H1 (cell line): ENCODE measurements at regions not wholly inside any gene's neighbourhood (a gene's known extent, or its start where the extent isn't known, plus 50 kb on each side); places are given as distances from the start of the nearest gene placed in this dataset.

Experiments
- HDAC2 ChIP-seq, 2 experiments: fragments of 300-600 bp in 1 of 2; sonication (generic) in 1 of 2; IDR thresholded peaks; 2 replicates each; pipeline ENCODE4 v1.6.1; 2011 to 2012; ENCODE audit warnings: low read depth in 2 of 2, low read length in 2 of 2, mild to moderate bottlenecking in 2 of 2, moderate library complexity in 2 of 2, borderline replicate concordance in 1 of 2, inconsistent platforms in 1 of 2
- TBP ChIP-seq: IDR thresholded peaks from 2 replicates; pipeline ENCODE4 v1.6.1; 2011; ENCODE audit warnings: low read depth, low read length, improper control_type of control experiment
- TF ChIP-seq, protein P1 (sequence below), 3 experiments: IDR thresholded peaks; 1 replicate in 2 of 3; 2 replicates in 1 of 3; pipeline versions ENCODE4 v1.5.1 to v1.6.1; 2011; ENCODE audit warnings: low read length in 3 of 3, mild to moderate bottlenecking in 3 of 3, inconsistent platforms in 2 of 3, low read depth in 1 of 3, moderate library complexity in 1 of 3; ENCODE audit not compliant: insufficient read depth in 1 of 3; ENCODE audit errors: control extremely low read depth in 1 of 3
- TF ChIP-seq, protein P2 (sequence below): IDR thresholded peaks from 2 replicates; pipeline ENCODE4 v1.6.1; 2012; ENCODE audit warnings: inconsistent platforms

DNA sequence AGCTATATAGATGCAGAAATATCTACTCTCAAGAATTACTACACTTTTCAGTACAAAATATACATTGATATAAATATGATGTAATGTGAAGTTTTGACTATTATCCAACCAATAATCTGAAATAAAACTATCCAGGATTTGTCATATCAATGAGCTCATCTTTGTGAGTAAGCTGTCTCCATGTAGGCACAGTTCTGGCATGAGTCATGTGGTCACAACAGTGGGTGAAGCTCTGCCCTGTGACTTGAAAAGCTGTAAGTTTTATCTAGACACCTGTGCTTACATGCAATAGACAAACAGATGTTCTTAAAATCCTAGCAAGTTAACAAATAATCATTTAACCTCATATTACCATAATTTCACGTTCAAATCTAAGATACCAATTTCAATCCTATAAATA lies 192.7 kb downstream of the GABRG1 start:
- TF ChIP-seq, protein P1, sequence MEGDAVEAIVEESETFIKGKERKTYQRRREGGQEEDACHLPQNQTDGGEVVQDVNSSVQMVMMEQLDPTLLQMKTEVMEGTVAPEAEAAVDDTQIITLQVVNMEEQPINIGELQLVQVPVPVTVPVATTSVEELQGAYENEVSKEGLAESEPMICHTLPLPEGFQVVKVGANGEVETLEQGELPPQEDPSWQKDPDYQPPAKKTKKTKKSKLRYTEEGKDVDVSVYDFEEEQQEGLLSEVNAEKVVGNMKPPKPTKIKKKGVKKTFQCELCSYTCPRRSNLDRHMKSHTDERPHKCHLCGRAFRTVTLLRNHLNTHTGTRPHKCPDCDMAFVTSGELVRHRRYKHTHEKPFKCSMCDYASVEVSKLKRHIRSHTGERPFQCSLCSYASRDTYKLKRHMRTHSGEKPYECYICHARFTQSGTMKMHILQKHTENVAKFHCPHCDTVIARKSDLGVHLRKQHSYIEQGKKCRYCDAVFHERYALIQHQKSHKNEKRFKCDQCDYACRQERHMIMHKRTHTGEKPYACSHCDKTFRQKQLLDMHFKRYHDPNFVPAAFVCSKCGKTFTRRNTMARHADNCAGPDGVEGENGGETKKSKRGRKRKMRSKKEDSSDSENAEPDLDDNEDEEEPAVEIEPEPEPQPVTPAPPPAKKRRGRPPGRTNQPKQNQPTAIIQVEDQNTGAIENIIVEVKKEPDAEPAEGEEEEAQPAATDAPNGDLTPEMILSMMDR (IDR thresholded peaks at IDR 0.05; ENCODE audit: control extremely low read depth in 1 of 3, insufficient read depth in 1 of 3, low read depth in 1 of 3, low read length in 3 of 3): no peak
- no peak for TF ChIP-seq HDAC2 (IDR thresholded peaks at IDR 0.05; ENCODE audit: borderline replicate concordance in 1 of 2, low read depth in 2 of 2, low read length in 2 of 2)
- TF ChIP-seq, protein P2, sequence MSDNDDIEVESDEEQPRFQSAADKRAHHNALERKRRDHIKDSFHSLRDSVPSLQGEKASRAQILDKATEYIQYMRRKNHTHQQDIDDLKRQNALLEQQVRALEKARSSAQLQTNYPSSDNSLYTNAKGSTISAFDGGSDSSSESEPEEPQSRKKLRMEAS: no peak
- TF ChIP-seq TBP: no peak
